Stimulated activated CD4-positive, alpha-beta T cell treated with anti-CD3 and anti-CD28 coated beads, TNF-alpha, amount 100 ng/mL, for 24 hours (primary cell): ENCODE measurements at regions not wholly inside any gene's neighbourhood (a gene's known extent, or its start where the extent isn't known, plus 50 kb on each side); places are given as distances from the start of the nearest gene placed in this dataset.

Source experiments
- DNase-seq, 3 experiments: peaks; one replicate each; pipeline ENCODE4 v3.0.0-alpha.2; 2020; ENCODE audit warnings: low read depth in 3 of 3

DNA sequence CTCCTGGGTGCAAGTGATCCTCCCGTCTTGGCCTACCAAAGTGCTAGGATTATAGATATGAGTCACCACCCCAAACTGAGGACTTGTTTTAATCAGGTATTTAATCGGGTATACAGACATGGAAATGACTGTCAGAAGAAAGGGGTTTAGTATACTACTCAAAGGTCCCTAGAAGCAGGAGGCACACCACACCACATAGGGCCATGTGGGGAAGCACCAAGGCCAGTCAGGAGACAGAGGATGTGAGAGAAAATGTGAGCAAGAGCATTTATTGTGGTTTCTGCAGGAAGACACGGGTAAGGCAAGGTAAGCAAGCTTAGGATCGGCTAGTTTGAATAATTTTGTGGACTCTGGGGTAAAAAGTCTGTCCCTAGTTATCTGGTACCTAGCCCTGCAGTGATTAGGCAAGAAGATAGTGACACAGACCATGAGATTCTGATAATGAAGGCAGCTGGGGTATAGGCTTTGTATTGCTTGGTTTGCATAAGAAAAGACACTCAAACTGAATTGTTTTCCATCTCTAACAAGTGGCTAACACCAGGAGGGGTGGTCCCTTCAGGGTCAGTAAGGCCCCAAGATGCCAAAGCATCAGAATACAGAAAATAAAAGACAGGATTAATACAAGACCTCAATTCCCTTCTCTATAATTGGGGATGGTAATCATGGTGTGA, 408.8 kb upstream of the F9 start:
- no peak for DNase-seq

DNA sequence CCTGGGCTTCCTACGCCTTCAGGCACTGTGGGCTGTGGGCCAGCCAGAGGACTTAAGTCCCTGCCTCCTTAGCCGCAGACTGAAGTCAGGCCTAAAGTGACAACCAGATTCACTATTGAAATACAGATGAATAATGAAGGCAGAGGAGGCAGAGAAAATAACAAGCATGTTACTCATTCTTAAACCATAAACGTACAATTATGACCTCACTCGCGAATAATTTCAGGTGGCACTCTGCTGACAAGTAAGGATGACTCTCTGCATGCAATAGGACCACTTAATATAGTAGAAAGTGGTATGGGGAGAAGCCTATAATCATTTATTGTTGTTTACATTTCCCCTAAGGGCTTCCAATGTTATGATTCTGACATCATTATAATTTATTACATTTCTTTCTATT, 409.2 kb upstream of the FGF13 start:
- no peak for DNase-seq

DNA sequence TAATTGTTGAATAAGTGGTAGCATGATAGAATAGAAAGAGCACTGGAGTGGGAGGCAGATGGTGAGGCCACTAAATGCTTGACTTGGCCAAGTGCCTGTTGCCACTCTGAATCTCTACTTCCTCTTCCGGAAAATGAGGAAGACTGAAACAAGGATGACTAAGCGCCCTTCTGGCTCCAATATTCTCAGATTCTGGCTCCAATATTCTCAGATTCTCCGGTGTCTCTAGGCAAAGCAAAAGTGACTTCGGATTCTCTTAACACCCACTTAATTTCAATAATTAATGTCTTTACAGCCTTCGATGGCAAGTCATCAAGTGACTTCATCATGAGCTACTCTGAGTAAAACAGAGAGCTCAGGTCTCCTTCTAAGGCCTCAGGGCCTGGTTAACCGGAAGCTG, 402.2 kb upstream of the FGF13 start:
- no peak for DNase-seq

DNA sequence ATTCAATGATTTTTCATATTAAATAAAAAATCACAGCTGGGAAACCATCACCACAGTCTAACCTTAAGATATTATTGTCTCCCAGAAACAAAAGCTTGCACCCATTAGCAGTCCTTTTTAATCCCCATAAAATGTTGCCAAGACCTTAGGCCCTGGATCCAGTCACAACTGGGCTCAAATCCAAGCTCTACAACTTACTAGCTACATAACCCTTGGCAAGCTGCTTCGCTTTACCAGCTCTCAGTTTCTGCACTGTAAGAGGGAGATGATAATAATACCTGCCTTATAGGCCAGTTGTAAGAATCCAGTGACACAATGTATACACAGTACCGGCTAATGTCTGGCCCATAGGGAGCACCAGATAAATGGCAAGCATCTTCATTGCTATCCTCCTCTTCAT, 400.9 kb upstream of the FGF13 start:
- DNase-seq = no peak

DNA sequence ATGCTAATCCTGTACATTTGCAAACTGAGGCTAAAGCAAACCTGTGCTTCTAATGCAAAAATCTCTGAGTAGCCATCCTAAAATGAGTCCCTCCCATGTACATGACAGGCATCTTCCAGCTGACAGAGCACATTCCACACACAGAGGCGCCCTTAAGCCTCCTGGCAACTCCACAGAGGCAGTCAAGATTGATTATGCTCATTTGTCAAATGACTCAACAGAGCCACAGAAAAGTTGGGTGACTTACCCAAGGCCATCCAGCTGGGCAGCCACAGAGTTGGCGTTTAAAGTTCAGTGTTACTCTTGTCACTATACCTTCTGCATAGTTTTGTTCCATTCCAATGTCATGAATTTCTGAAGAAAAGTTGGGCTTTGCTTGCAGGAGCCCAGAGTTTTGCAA, 394.6 kb upstream of the FGF13 start:
- DNase-seq = no peak

DNA sequence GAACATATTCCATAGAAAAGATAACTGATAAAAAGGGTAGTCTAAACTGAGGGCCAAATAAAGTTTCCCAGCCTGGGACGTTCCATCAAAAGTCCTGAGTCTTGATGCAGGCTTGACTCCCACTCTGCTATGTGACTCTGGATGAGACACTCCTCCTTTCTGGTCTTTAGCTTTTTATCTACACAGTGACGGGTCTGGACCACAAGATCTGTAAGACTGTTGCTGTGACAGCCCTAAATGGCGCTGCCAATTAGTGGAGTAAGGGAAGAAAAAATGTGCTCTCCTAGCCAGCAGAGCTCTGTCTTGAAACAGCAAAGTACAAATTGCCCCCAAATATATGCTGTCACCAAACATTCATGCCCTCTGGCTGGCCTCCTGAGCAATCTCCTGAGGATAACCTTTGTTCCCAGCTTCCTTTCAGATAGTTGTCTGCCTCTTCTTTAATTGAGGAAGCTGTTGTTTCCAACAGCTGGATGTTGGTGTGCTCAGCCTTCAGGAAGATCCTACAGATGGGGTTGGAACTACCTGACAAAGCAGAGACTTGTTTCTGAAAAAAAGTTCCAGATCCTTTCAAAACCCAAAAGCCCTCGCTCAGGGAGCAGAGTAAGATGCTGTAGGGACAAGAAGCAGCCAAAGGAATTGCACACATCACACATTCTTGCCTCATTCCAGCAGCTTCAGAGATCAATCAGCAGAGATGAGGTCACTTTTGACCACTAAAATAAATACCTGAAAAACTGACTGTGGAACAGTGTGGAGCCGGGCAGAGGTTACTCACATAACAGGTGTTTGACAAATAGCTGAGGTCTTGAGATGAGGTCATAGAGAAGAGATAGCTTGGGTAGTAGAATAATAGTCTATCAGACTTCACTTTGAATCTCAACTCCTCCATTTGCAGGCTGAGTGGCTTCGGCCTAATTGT, 383.4 kb upstream of the FGF13 start:
- no peak for DNase-seq

DNA sequence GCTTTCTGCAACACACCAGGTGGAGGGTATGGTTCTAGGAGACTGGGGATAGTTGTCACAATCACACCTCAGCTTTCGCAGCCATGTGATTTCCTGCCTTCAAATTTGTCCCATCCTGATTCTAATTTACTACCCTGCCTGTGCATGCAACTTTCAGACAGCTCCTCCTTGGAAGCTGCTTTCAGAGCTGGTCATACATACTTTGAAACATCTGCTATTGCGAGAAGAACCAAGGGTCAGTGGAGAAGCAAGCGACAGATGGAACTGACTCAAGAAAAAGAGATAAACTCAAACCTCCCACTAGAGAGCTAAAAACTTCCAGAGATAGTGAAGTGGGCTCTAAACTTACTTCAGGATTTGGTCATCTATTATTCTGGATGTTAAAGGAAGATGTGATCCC, 381.7 kb upstream of the FGF13 start:
- DNase-seq = no peak

DNA sequence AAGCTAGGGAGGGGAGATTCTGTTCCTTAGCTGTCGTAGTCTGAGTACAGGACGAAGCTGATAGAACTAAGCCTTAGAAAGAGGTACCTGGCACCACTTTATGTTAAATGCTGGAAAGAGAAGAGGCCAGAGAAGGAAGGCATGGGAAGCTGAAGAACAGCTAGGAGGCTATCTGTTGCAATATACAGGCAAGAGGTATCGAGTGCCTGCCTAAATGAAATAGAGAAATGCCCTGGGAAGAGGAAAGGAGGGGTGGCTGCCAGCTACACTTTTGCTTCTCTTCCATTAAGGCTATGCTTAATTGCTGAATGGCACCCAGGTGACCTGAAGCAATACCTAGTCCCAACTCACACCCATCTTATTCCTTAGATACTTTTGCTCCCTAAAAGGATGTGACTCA, 380.4 kb upstream of the FGF13 start:
- DNase-seq = no peak

DNA sequence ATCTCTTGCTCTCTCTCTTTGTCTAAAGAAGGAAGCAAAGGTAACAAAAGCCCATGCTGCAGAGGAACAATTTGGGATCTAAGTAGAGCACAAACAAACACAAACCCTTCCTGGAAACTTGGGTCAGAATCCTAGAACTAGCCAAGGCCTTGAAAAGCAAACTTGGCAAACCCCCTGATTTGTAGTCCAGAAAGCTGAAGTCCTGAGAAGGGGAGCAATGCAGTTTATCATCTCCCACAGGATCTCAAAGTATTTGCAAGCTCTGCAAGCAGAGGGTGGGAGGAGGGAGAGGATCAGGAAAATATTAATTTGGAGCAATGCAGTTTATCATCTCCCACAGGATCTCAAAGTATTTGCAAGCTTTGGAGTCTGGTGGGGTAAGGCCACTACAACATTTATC, 379.5 kb upstream of the FGF13 start:
- no peak for DNase-seq

DNA sequence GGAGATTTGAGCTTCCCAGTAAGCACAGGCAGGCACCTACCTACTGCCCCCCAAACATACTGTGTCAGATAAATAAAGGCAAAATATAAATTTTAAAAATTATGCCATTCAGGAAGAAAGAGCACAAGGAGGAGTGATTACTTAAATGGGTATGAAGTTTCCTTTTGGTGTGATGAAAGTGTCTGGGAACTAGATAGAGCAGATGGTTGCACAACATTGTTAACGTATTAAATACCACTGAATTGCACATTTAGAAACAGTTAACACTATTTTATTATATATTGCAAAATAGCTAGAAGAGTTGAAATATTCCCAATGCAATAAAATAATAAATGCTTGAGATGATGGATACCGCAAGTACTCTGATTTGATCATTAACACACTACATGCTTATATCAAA, 374.7 kb upstream of the FGF13 start:
- no peak for DNase-seq

DNA sequence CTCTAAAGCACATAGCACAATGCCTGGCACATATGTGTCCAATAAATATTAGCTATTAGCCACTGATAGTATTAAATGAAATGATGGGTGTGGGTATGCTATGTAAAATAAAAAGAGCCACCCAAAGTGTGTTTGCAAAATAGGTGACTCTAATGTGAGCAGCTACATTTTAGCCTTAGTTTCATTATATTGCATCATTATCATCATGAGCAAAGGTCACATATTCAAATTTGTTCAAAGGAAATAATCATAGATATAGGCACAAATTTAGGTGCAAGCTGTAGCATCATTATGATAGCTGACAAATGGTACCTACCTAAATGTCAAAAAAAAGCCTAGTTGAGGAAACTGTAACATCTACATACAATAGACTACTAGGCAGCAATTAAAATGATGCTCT, 373.9 kb upstream of the FGF13 start:
- DNase-seq = no peak

DNA sequence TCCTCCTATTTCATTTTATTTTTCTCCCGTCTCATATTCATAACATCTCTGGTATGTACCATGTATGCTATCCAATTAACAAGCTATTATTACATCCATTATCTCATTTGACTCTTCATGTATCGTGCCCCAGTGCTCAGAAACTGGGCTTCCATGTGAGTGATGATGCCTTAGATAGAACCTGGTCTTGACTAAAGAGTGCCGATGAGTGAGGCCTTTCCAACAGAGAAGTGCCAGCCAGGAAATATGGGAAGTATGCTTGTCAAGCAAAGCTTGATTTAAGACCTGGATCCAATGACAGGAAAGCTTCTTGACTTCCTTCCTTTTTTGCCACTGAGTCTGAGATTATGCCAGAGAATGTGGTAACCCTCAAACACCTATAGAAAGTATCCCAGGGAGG, 371.7 kb upstream of the FGF13 start:
- DNase-seq = no peak

DNA sequence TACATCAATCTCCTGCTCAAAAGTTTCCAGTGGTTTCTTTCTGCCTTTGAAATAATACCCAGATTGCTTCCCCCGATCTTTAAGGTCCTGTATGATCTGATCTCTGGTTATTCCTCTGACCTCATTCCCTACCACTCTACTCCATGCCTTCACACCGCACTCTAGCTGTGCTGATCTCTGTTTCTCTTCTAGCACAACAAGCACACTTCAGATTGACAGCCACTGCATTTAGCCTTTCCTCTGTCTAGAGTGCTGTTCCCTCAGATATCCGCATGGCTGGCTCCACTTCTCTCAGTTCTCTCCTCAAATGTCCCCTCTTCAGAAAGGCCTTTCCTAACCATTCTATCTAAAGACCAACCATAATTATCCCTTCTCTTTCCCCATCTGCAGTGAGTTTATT, 370.4 kb upstream of the FGF13 start:
- no peak for DNase-seq

DNA sequence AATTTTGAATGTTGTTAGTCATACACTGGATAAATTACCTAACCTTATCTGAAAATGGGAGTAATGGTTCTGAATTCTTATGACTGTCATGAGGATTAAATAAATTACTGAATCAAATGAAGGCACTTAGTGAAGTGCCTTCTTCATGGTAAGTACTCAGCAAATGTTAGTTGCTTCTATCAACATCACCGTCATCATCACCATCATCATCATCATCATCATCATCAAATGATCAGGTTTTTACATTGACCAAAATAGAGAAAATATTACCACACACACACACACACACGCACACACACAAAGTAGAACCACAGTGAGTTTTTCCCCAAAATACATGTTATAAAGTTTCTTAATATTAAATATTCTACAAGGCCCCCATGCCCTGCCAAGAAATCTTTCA, 368.3 kb upstream of the FGF13 start:
- no peak for DNase-seq

DNA sequence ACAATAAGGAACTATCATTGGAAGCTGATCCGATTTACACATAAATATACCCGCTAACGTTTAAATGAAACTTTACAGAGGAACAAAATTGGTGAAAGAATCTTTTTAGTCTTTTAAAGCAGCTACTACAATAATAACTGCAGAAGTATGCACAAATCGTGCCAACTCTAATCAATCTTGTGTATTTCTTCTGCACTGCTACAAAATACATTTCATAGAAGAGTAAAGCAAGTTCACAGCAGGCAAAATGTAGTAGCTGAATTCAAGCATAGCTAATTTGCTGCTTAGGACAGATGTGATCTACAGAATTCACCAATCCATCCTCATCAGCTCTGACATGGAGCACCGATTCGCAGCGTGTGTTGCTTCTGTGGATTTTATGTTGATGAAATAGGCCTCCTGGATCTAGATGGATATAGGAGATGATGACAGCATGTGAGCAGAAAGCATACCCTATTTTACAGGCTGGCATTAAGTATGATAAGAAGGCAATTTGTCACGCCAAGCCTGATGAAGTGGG, 367.3 kb upstream of the FGF13 start:
- no peak for DNase-seq

DNA sequence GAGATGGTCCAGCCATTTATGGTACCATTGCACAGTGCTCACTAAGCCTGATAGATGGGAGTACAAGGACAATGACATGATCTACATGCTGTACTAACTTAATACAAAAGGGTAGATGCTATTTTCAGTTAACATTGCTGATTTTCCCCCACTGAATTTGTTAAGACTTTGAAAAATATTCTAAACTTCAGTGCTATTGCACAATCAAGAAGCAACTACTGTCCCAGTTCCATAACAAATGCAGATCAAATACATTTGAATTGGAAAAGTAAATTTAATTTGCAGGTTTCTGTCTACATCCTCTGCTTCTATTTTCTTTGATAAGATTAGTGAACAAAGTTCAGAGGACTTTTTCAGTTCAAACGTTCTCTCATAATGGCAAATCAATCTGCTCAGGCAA, 366.8 kb upstream of the FGF13 start:
- DNase-seq = no peak

DNA sequence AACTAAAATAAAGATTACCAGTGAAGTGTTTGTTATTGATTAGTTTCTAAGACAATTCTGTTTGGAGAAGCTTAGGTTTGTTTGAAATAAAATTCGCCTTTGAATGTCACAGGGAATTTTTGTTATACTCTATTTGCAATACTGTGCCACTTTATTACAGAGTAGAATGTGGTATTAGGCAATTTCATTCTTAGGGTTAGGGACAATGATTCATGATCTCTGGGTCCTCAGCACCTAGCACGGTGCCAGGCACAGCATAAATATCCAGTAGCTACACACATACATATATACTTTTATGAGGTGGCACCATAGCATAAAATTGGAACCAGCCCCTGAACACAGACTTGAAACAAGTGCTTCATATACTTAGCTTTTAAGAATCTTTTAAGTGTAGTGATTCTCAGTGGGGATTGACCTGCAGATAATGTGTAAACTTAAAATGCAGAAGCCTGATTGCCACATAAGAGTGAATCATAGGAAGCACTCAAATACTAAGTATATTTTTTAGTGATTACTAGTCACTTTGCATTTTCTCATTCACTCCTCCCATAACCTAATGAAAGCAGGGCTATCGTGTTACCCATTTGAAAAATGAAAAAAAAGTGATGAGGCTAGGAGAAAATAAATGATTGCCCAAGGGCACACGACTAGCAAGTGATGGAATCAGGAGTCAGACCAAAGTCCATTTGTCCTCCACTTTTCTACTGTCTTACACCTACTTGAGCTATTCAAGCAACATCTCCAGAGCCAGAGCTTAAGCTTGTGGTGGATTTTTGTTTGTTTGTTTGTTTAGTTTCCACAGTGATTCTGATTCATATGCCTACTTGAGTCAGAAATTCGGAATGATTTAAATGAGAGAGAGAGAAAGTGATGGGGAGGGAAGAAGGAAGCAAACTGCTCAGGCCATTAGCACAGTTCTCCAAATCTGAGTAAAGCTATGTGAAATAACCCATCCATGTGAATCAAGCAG, 366.0 kb upstream of the FGF13 start:
- DNase-seq = no peak

DNA sequence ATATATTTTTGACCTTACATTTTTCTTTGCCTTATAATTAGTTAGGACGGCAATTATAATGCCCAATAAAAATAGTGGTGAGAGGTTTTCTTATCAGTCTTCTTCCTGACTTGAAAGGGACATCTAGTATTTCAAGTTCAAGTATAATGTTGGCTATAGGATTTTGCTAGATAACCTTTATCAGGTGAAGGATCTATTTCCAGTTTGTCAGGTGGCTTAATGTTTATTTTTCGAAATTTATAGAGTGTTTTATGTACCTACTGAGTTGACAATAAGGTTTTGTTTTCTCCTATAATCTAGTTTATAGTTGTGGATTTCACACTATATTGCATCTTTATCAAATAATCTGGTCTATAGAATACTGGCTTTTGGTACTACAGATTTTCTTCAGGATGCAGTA, 351.8 kb upstream of the FGF13 start:
- no peak for DNase-seq

DNA sequence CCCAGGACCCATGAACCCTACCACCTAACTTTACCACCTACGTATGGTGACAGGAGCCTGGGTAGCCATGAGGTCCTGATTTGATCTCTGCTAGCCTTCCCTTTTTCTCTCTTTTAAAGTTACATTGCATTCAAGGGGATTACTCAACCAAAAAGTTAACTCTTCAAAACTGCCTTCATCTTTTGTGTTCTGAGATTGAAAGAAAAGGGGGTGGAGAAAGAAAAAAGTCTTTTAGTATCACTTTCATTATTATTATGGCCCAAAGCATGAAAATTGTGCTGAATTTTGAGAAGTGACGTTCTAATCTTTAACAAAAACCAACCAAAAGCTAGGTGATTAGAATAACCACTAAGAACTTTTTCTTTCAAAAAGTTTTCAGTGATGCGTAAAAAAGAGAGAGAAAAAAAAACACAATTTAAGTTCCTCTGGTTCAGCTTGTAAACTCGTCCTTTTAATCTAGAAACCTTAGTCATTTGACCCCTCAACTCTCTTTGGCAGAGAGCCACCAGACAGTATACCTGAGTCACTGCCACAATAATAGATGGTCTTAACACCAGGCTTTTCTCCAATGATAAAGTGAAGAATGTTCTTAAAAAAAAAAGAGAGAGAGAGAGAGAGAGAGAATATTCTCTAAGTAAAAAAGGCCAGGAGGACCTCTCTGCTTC, 347.4 kb upstream of the FGF13 start:
- DNase-seq = no peak

DNA sequence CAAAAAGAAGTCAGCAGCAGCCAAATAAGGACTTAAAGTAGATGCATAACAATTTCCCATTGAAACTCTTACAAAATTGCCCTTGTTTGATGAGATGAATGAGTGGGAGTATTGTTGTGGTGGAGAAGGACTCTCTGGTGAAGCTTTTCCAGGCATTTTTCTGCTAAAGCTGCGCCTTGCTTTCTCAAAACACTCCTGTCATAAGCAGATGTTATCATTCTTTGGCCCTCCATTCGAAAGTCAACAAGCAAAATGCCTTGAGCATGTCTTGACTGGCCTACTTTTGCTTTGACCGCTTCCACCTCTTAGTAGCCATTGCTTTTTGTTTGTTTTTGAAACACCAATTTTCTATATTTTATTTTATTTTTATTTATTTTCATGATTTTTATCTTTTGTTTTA, 340.9 kb upstream of the FGF13 start:
- DNase-seq = no peak

DNA sequence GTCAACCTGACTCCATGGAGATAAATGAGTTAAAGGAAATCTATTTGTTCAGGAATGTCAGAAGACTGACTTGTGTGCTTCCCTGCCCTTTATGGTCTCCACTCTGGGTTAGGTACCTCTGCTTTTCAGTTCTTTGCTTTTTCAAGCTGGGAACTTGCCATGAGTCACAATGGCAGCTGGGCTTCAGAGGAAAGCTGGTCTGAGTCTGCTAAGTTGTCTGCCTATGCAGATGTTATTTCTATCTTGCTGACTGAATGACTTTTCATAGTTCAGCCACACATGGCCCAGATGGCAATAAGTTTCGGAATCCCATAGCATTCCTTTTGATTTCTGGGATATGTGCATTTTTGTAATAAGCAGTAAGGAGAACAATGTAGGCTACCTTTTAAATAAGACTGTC, 337.9 kb upstream of the FGF13 start:
- DNase-seq = no peak

DNA sequence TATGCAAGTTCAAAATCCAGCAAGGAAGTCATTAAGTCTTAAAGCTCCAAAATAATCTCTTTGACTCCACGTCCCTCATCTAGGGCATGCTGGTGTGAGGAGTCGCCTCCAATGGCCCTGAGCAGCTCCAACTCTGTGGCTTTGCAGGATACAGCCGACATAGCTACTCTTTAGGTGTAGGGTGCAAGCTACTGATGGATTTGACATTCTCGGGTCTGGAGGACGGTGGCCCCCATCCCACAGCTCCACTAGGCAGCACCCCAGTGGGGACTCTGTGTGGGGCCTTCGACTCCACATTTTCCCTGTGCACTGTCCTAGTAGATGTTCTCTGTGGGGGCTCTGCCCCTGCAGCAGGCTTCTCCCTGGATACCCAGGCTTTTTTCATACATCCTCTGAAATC, 333.2 kb upstream of the FGF13 start:
- no peak for DNase-seq
